CD4-positive, alpha-beta memory T cell (primary cell): ENCODE measurements at regions not wholly inside any gene's neighbourhood (a gene's known extent, or its start where the extent isn't known, plus 50 kb on each side); places are given as distances from the start of the nearest gene placed in this dataset.

Experiments
- CTCF ChIA-PET: fragments of 350-600 bp; sonication (Branson Sonifier 250); formaldehyde crosslinking; loops from one replicate; lab custom pipeline; 2021; ENCODE audit warnings: inconsistent platforms; ENCODE audit not compliant: partially characterized antibody; lab: Charles Lee
- POLR2A ChIA-PET: fragments of 350-600 bp; sonication (Branson Sonifier 250); formaldehyde crosslinking; loops from one replicate; lab custom pipeline; 2021; ENCODE audit not compliant: partially characterized antibody; lab: Charles Lee
- DNase-seq, 5 donors: peaks; one replicate each; pipeline versions ENCODE4 v3.0.0 to v3.0.0-alpha.2; 2020 to 2022; ENCODE audit warnings: mixed read lengths in 1 of 5
- H3K27ac ChIP-seq: one replicate; pipeline ENCODE4 v1.7.0; 2013; ENCODE audit warnings: low read depth, low read length
- H3K27me3 ChIP-seq: 2 replicates; pipeline ENCODE4 v1.7.0; 2013; ENCODE audit warnings: mild to moderate bottlenecking, low read length, moderate library complexity; ENCODE audit not compliant: insufficient read depth
- H3K36me3 ChIP-seq: 2 replicates; pipeline ENCODE4 v1.7.0; 2013; ENCODE audit warnings: mild to moderate bottlenecking, low read length, moderate library complexity; ENCODE audit not compliant: insufficient read depth
- H3K4me1 ChIP-seq: 2 replicates; pipeline ENCODE4 v1.7.0; 2013; ENCODE audit warnings: mild to moderate bottlenecking, low read length, moderate library complexity; ENCODE audit not compliant: insufficient read depth
- H3K4me3 ChIP-seq, 2 donors: one replicate each; pipeline ENCODE4 v1.7.0; 2013; ENCODE audit warnings: low read length in 2 of 2, mild to moderate bottlenecking in 1 of 2
- H3K9me3 ChIP-seq, 2 donors: one replicate each; pipeline ENCODE4 v1.7.0; 2013; ENCODE audit warnings: low read length in 2 of 2, control low read depth in 1 of 2; ENCODE audit not compliant: control insufficient read depth in 1 of 2
- H3K27ac Mint-ChIP-seq, 7 donors: one replicate each; pipeline ENCODE4 v1.8.0; 2020 to 2021; ENCODE audit warnings: mixed read lengths in 7 of 7, mild to moderate bottlenecking in 6 of 7, inconsistent platforms in 3 of 7, moderate library complexity in 3 of 7
- H3K27me3 Mint-ChIP-seq, 2 donors: one replicate each; pipeline ENCODE4 v1.8.0; 2020 to 2021; ENCODE audit warnings: mixed read lengths in 2 of 2
- H3K36me3 Mint-ChIP-seq, 2 donors: one replicate each; pipeline ENCODE4 v1.8.0; 2020 to 2021; ENCODE audit warnings: mixed read lengths in 2 of 2, inconsistent platforms in 1 of 2, mild to moderate bottlenecking in 1 of 2
- H3K4me1 Mint-ChIP-seq, 4 donors: one replicate each; pipeline ENCODE4 v1.8.0; 2020 to 2021; ENCODE audit warnings: mixed read lengths in 4 of 4, mild to moderate bottlenecking in 1 of 4
- H3K4me3 Mint-ChIP-seq, 8 donors: one replicate each; pipeline ENCODE4 v1.8.0; 2020 to 2021; ENCODE audit warnings: mixed read lengths in 8 of 8, mild to moderate bottlenecking in 7 of 8, moderate library complexity in 6 of 8, inconsistent platforms in 3 of 8
- H3K9me3 Mint-ChIP-seq, 8 donors: one replicate each; pipeline ENCODE4 v1.8.0; 2020 to 2021; ENCODE audit warnings: mixed read lengths in 8 of 8, mild to moderate bottlenecking in 5 of 8, inconsistent platforms in 3 of 8, moderate library complexity in 1 of 8
- intact Hi-C: fragments of 100-400 bp; cut with micrococcal nuclease; formaldehyde crosslinking; loops from one replicate; pipeline ENCODE4 v1.15.1; 2023

- intact Hi-C loops, result no loop called here
- Histone ChIP-seq H3K4me1 (no peaks in the 10 kb centered on the region), H3K27me3 (no peaks in the 10 kb centered on the region), H3K9me3 (no peaks in the 10 kb centered on the region), H3K27ac (no peak overlapping the region), H3K4me3 (no peak overlapping the region), H3K36me3 (no peaks in the 10 kb centered on the region)
- H3K4me1 Mint-ChIP-seq, result peaks cover 0 to 2% (median 0%) of the 10 kb centered on the region in 4 donors
- H3K9me3 Mint-ChIP-seq, result peaks cover 0 to 2% (median 0%) of the 10 kb centered on the region in 8 donors
- ChIA-PET CTCF (no interaction called here), POLR2A (no interaction called here)
- no peak for DNase-seq
- H3K27me3 Mint-ChIP-seq, result no peaks in the 10 kb centered on the region
- no peak overlapping the region for H3K4me3 Mint-ChIP-seq
- H3K36me3 Mint-ChIP-seq, result peaks cover 3 to 19% of the 10 kb centered on the region in 2 donors
- no peak overlapping the region for H3K27ac Mint-ChIP-seq
These were observed 72.6 kb upstream of the COX10 start for GRCh38 chr17:13996748-13997147.

- Histone ChIP-seq H3K4me3 (no peak overlapping the region), H3K36me3 (no peaks in the 10 kb centered on the region), H3K27me3 (no peaks in the 10 kb centered on the region), H3K4me1 (no peaks in the 10 kb centered on the region), H3K27ac (no peak overlapping the region), H3K9me3 (no peaks in the 10 kb centered on the region)
- peak overlapping the region in 1 of 7 donors; percentile 32 for H3K27ac Mint-ChIP-seq
- POLR2A ChIA-PET, result no interaction called here
- H3K27me3 Mint-ChIP-seq, result no peaks in the 10 kb centered on the region
- no peak for DNase-seq
- peaks cover 0 to 6% (median 2%) of the 10 kb centered on the region in 4 donors for H3K4me1 Mint-ChIP-seq
- peaks cover 0 to 2% (median 0%) of the 10 kb centered on the region in 8 donors for H3K9me3 Mint-ChIP-seq
- intact Hi-C loops, result no loop called here
- CTCF ChIA-PET, result no interaction called here
- H3K36me3 Mint-ChIP-seq, result peaks cover 1 to 16% of the 10 kb centered on the region in 2 donors
- no peak overlapping the region for H3K4me3 Mint-ChIP-seq
These were observed 64.2 kb upstream of the COX10 start for GRCh38 chr17:14004927-14005620.

GRCh38 chr17:14006249-14006942, 62.9 kb upstream of the COX10 start:
- H3K4me1 Mint-ChIP-seq, result peaks cover 0 to 6% (median 2%) of the 10 kb centered on the region in 4 donors
- H3K27me3 Mint-ChIP-seq, result no peaks in the 10 kb centered on the region
- CTCF ChIA-PET, result interaction anchor here (0.6 to 0.7 kb wide), 2 partner anchors 33 to 120 kb away, joined by 3 to 4 read pairs; no protein-coding TSS in a partner anchor
- H3K36me3 ChIP-seq, result no peaks in the 10 kb centered on the region
- H3K4me3 Mint-ChIP-seq, result no peak overlapping the region
- no peak overlapping the region for H3K4me3 ChIP-seq
- POLR2A ChIA-PET, result no interaction called here
- intact Hi-C loops, result no loop called here
- H3K27me3 ChIP-seq, result no peaks in the 10 kb centered on the region
- DNase-seq, result no peak
- no peaks in the 10 kb centered on the region for H3K9me3 Mint-ChIP-seq
- H3K27ac Mint-ChIP-seq, result peak overlapping the region in 2 of 7 donors; percentile 38 to 65
- H3K9me3 ChIP-seq, result no peaks in the 10 kb centered on the region
- H3K4me1 ChIP-seq, result no peaks in the 10 kb centered on the region
- peaks cover 0 to 8% of the 10 kb centered on the region in 2 donors for H3K36me3 Mint-ChIP-seq
- no peak overlapping the region for H3K27ac ChIP-seq

GRCh38 chr17:14007951-14008350, 61.4 kb upstream of the COX10 start:
- H3K36me3 ChIP-seq, result no peaks in the 10 kb centered on the region
- no peak for DNase-seq
- H3K4me1 ChIP-seq, result no peaks in the 10 kb centered on the region
- no peaks in the 10 kb centered on the region for H3K27me3 ChIP-seq
- H3K27ac ChIP-seq, result no peak overlapping the region
- H3K4me3 ChIP-seq, result no peak overlapping the region
- Mint-ChIP-seq H3K9me3 (no peaks in the 10 kb centered on the region), H3K27me3 (no peaks in the 10 kb centered on the region), H3K36me3 (peaks cover 0 to 8% of the 10 kb centered on the region in 2 donors), H3K4me1 (peaks cover 0 to 6% (median 2%) of the 10 kb centered on the region in 4 donors), H3K4me3 (no peak overlapping the region), H3K27ac (no peak overlapping the region)
- H3K9me3 ChIP-seq, result no peaks in the 10 kb centered on the region
- ChIA-PET CTCF (no interaction called here), POLR2A (no interaction called here)
- intact Hi-C loops, result no loop called here

- no peaks in the 10 kb centered on the region for H3K9me3 Mint-ChIP-seq
- Histone ChIP-seq H3K36me3 (no peaks in the 10 kb centered on the region), H3K27me3 (no peaks in the 10 kb centered on the region), H3K9me3 (no peaks in the 10 kb centered on the region), H3K4me3 (no peak overlapping the region), H3K4me1 (no peaks in the 10 kb centered on the region), H3K27ac (no peak overlapping the region)
- peaks cover 0 to 3% of the 10 kb centered on the region in 2 donors for H3K36me3 Mint-ChIP-seq
- POLR2A ChIA-PET, result no interaction called here
- DNase-seq, result no peak
- H3K27ac Mint-ChIP-seq, result peak overlapping the region in 1 of 7 donors; percentile 49
- CTCF ChIA-PET, result no interaction called here
- H3K4me3 Mint-ChIP-seq, result no peak overlapping the region
- intact Hi-C loops, result no loop called here
- H3K27me3 Mint-ChIP-seq, result peaks cover 0 to 2% of the 10 kb centered on the region in 2 donors
- H3K4me1 Mint-ChIP-seq, result no peaks in the 10 kb centered on the region
These were observed 58.1 kb upstream of the COX10 start for GRCh38 chr17:14011036-14011692.

GRCh38 chr17:14011740-14012405, 57.4 kb upstream of the COX10 start:
- H3K36me3 ChIP-seq, result no peaks in the 10 kb centered on the region
- no peaks in the 10 kb centered on the region for H3K9me3 Mint-ChIP-seq
- no peak overlapping the region for H3K27ac ChIP-seq
- peaks cover 0 to 3% of the 10 kb centered on the region in 2 donors for H3K36me3 Mint-ChIP-seq
- ChIA-PET POLR2A (interaction anchor here (0.7 kb wide), 1 partner anchor 37 kb away, joined by 3 read pairs; no protein-coding TSS in a partner anchor), CTCF (no interaction called here)
- no peak for DNase-seq
- H3K4me1 ChIP-seq, result no peaks in the 10 kb centered on the region
- no peak overlapping the region for H3K4me3 ChIP-seq
- no peaks in the 10 kb centered on the region for H3K4me1 Mint-ChIP-seq
- no peaks in the 10 kb centered on the region for H3K27me3 ChIP-seq
- no peak overlapping the region for H3K4me3 Mint-ChIP-seq
- H3K27ac Mint-ChIP-seq, result no peak overlapping the region
- intact Hi-C loops, result no loop called here
- peaks cover 0 to 2% of the 10 kb centered on the region in 2 donors for H3K27me3 Mint-ChIP-seq
- no peaks in the 10 kb centered on the region for H3K9me3 ChIP-seq

- no peaks in the 10 kb centered on the region for H3K27me3 ChIP-seq
These were observed 54.6 kb upstream of the COX10 start for GRCh38 chr17:14014657-14015056.

More at GRCh38 chr17:14014657-14015056, 54.6 kb upstream of the COX10 start:
- CTCF ChIA-PET, result no interaction called here
- Mint-ChIP-seq H3K4me1 (peaks cover 6 to 18% (median 12%) of the 10 kb centered on the region in 4 donors), H3K27me3 (peaks cover 0 to 2% of the 10 kb centered on the region in 2 donors), H3K27ac (no peak overlapping the region), H3K9me3 (peaks cover 0 to 2% (median 0%) of the 10 kb centered on the region in 8 donors), H3K4me3 (no peak overlapping the region), H3K36me3 (peaks cover 0 to 3% of the 10 kb centered on the region in 2 donors)
- Histone ChIP-seq H3K27ac (no peak overlapping the region), H3K36me3 (no peaks in the 10 kb centered on the region), H3K9me3 (no peaks in the 10 kb centered on the region), H3K4me1 (peaks cover 9% of the 10 kb centered on the region), H3K4me3 (no peak overlapping the region)
- POLR2A ChIA-PET, result no interaction called here
- no peak for DNase-seq
- intact Hi-C loops, result no loop called here
